ENCODE measurements at regions not wholly inside any gene's neighbourhood (a gene's known extent, or its start where the extent isn't known, plus 50 kb on each side); places are given as distances from the start of the nearest gene placed in this dataset.

DNA sequence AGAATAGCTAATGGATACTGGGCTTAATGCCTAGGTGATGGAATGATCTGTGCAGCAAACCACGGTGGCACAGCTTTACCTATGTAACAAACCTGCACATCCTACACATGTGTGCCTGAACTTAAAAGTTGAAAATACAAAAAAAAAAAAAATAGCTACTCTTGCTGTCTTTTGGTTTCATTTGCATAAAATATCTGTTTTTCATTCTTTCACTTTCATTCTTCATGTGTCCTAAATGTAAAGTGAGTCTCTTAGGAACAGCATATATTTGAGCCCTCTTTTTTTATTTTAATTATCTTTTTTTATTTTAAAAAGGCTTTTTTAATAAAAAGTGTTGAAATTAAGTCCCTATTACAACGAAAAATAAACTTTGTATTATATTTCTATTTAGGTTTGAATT is 836.1 kb upstream of the KCND2 start:
- TF ChIP-seq, protein P1, sequence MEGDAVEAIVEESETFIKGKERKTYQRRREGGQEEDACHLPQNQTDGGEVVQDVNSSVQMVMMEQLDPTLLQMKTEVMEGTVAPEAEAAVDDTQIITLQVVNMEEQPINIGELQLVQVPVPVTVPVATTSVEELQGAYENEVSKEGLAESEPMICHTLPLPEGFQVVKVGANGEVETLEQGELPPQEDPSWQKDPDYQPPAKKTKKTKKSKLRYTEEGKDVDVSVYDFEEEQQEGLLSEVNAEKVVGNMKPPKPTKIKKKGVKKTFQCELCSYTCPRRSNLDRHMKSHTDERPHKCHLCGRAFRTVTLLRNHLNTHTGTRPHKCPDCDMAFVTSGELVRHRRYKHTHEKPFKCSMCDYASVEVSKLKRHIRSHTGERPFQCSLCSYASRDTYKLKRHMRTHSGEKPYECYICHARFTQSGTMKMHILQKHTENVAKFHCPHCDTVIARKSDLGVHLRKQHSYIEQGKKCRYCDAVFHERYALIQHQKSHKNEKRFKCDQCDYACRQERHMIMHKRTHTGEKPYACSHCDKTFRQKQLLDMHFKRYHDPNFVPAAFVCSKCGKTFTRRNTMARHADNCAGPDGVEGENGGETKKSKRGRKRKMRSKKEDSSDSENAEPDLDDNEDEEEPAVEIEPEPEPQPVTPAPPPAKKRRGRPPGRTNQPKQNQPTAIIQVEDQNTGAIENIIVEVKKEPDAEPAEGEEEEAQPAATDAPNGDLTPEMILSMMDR (conservative IDR thresholded peaks at IDR 0.05; ENCODE audit: low read depth in 2 of 2), result no peak
- no peak for TF ChIP-seq ZNF331 (CRISPR knock-in tag; IDR thresholded peaks at IDR 0.05; ENCODE audit: low read depth)

Measured in GM23338 (cell line).